H9 (cell line): ENCODE measurements at regions not wholly inside any gene's neighbourhood (a gene's known extent, or its start where the extent isn't known, plus 50 kb on each side); places are given as distances from the start of the nearest gene placed in this dataset.

ENCODE experiments used
- DNase-seq: peaks from one replicate; pipeline ENCODE4 v3.0.0-alpha.2; 2017
- H2AFZ ChIP-seq: one replicate; pipeline ENCODE4 v1.6.1; 2013; ENCODE audit warnings: mild to moderate bottlenecking, low read length, control low read depth, moderate library complexity
- H2AK5ac ChIP-seq: 2 replicates; pipeline ENCODE4 v1.6.1; 2013; ENCODE audit warnings: low read length, control low read depth, mixed read lengths; ENCODE audit not compliant: insufficient read length
- H2BK120ac ChIP-seq: one replicate; pipeline ENCODE4 v1.6.1; 2013; ENCODE audit warnings: low read depth, mild to moderate bottlenecking, low read length, control low read depth, inconsistent platforms; ENCODE audit not compliant: poor library complexity, severe bottlenecking
- H2BK12ac ChIP-seq: 2 replicates; pipeline ENCODE4 v1.6.1; 2013; ENCODE audit warnings: low read length, control low read depth, mixed read lengths, low read depth; ENCODE audit not compliant: insufficient read length
- H2BK15ac ChIP-seq: 2 replicates; pipeline ENCODE4 v1.6.1; 2013; ENCODE audit warnings: low read depth, low read length, control low read depth
- H2BK20ac ChIP-seq: one replicate; pipeline ENCODE4 v1.6.1; 2013; ENCODE audit warnings: low read depth, mild to moderate bottlenecking, low read length, control low read depth, inconsistent platforms; ENCODE audit not compliant: poor library complexity, severe bottlenecking
- H2BK5ac ChIP-seq: 2 replicates; pipeline ENCODE4 v1.6.1; 2013; ENCODE audit warnings: low read length, control low read depth, mixed read lengths; ENCODE audit not compliant: insufficient read length
- H3K14ac ChIP-seq: 2 replicates; pipeline ENCODE4 v1.6.1; 2013; ENCODE audit warnings: low read length, control low read depth; ENCODE audit not compliant: insufficient read depth
- H3K18ac ChIP-seq: 2 replicates; pipeline ENCODE4 v1.6.1; 2013; ENCODE audit warnings: low read depth, mild to moderate bottlenecking, mixed read lengths, low read length, control low read depth; ENCODE audit not compliant: insufficient read length
- H3K23ac ChIP-seq: 2 replicates; pipeline ENCODE4 v1.6.1; 2013; ENCODE audit warnings: low read length, control low read depth, mixed read lengths, low read depth; ENCODE audit not compliant: insufficient read length
- H3K23me2 ChIP-seq: 2 replicates; pipeline ENCODE4 v1.6.1; 2013; ENCODE audit warnings: low read depth, mild to moderate bottlenecking, mixed read lengths, low read length, control low read depth; ENCODE audit not compliant: insufficient read length, poor library complexity, severe bottlenecking
- H3K27ac ChIP-seq: 2 replicates; pipeline ENCODE4 v1.5.1; 2013; ENCODE audit warnings: low read length, control low read depth, mixed read lengths, low read depth; ENCODE audit not compliant: insufficient read length
- H3K27me3 ChIP-seq: 2 replicates; pipeline ENCODE4 v1.6.1; 2013; ENCODE audit warnings: low read length, control low read depth, inconsistent platforms; ENCODE audit not compliant: insufficient read depth
- H3K4ac ChIP-seq: 2 replicates; pipeline ENCODE4 v1.6.1; 2013; ENCODE audit warnings: low read depth, mild to moderate bottlenecking, control low read depth, inconsistent platforms, low read length, moderate library complexity
- H3K4me1 ChIP-seq: 2 replicates; pipeline ENCODE4 v1.6.1; 2013; ENCODE audit warnings: low read length, control low read depth, inconsistent platforms; ENCODE audit not compliant: insufficient read depth
- H3K4me2 ChIP-seq: 2 replicates; pipeline ENCODE4 v1.6.1; 2013; ENCODE audit warnings: low read length, control low read depth, mixed read lengths; ENCODE audit not compliant: insufficient read length, insufficient read depth
- H3K56ac ChIP-seq: 2 replicates; pipeline ENCODE4 v1.6.1; 2013; ENCODE audit warnings: low read depth, mild to moderate bottlenecking, mixed read lengths, low read length, control low read depth; ENCODE audit not compliant: insufficient read length
- H3K79me1 ChIP-seq: 2 replicates; pipeline ENCODE4 v1.6.1; 2013; ENCODE audit warnings: low read depth, mild to moderate bottlenecking, moderate library complexity, low read length, control low read depth, inconsistent platforms; ENCODE audit not compliant: insufficient read depth, poor library complexity, severe bottlenecking
- H3K79me2 ChIP-seq: 2 replicates; pipeline ENCODE4 v1.6.1; 2013; ENCODE audit warnings: low read length, control low read depth, inconsistent platforms; ENCODE audit not compliant: insufficient read depth
- H3K9ac ChIP-seq: 2 replicates; pipeline ENCODE4 v1.6.1; 2013; ENCODE audit warnings: low read length, control low read depth, mixed read lengths; ENCODE audit not compliant: insufficient read length; ENCODE audit errors: extremely low read depth
- H3K9me3 ChIP-seq: one replicate; pipeline ENCODE4 v1.6.1; 2013; ENCODE audit warnings: low read depth, low read length, inconsistent platforms; ENCODE audit not compliant: control insufficient read depth
- H3T11ph ChIP-seq: one replicate; pipeline ENCODE4 v1.6.1; 2013; ENCODE audit warnings: mild to moderate bottlenecking, low read length, control low read depth, inconsistent platforms
- H4K20me1 ChIP-seq: one replicate; pipeline ENCODE4 v1.6.1; 2013; ENCODE audit not compliant: control insufficient read depth, insufficient read length, insufficient read depth
- H4K5ac ChIP-seq: 2 replicates; pipeline ENCODE4 v1.6.1; 2013; ENCODE audit warnings: low read depth, mild to moderate bottlenecking, mixed read lengths, low read length, control low read depth; ENCODE audit not compliant: insufficient read length
- H4K8ac ChIP-seq: replicated peaks from 2 replicates; pipeline ENCODE4 v1.6.1; 2013; ENCODE audit warnings: low read length, control low read depth, mixed read lengths, low read depth; ENCODE audit not compliant: insufficient read length
- H4K91ac ChIP-seq: 2 replicates; pipeline ENCODE4 v1.6.1; 2013; ENCODE audit warnings: low read depth, mild to moderate bottlenecking, moderate library complexity, mixed read lengths, low read length, control low read depth; ENCODE audit not compliant: insufficient read length
- H3K27ac Mint-ChIP-seq, 3 experiments: 2 replicates in 2 of 3; 3 replicates in 1 of 3; pipeline ENCODE4 v1.8.0; 2020 to 2021; ENCODE audit warnings: mixed read lengths in 3 of 3, mild to moderate bottlenecking in 1 of 3, moderate library complexity in 1 of 3
- H3K27me3 Mint-ChIP-seq: 2 replicates; pipeline ENCODE4 v1.8.0; 2021; ENCODE audit warnings: low read depth, mild to moderate bottlenecking, moderate library complexity, mixed read lengths
- H3K36me3 Mint-ChIP-seq, 3 experiments: 2 replicates in 2 of 3; 3 replicates in 1 of 3; pipeline ENCODE4 v1.8.0; 2020 to 2021; ENCODE audit warnings: low read depth in 3 of 3, mixed read lengths in 3 of 3; ENCODE audit not compliant: insufficient read depth in 1 of 3
- H3K4me1 Mint-ChIP-seq, 2 experiments: 2 replicates each; pipeline ENCODE4 v1.8.0; 2020; ENCODE audit warnings: mixed read lengths in 2 of 2
- H3K4me3 Mint-ChIP-seq, 2 experiments: 2 replicates in 1 of 2; 3 replicates in 1 of 2; pipeline ENCODE4 v1.8.0; 2020 to 2021; ENCODE audit warnings: mild to moderate bottlenecking in 2 of 2, mixed read lengths in 2 of 2, moderate library complexity in 1 of 2
- H3K9me3 Mint-ChIP-seq, 2 experiments: 2 replicates in 1 of 2; 3 replicates in 1 of 2; pipeline ENCODE4 v1.8.0; 2020; ENCODE audit warnings: mild to moderate bottlenecking in 2 of 2, mixed read lengths in 2 of 2, moderate library complexity in 1 of 2
- CTCF ChIP-seq: fragments of 200-600 bp; sonication (generic); conservative IDR thresholded peaks from 3 replicates; pipeline ENCODE4 v1.8.0; 2021; ENCODE audit warnings: antibody characterized with exemption, mild to moderate bottlenecking

- Histone ChIP-seq H3K18ac (no peak overlapping the region), H4K20me1 (no peaks in the 10 kb centered on the region), H2BK120ac (no peak overlapping the region), H2BK12ac (no peak overlapping the region), H3K27ac (no peak overlapping the region), H2AK5ac (no peak overlapping the region), H3K56ac (no peak overlapping the region), H3K79me1 (no peaks in the 10 kb centered on the region), H4K8ac (no peak overlapping the region), H3K9ac (no peak overlapping the region), H3K27me3 (no peaks in the 10 kb centered on the region), H3K23ac (no peak overlapping the region), H3T11ph (no peak overlapping the region), H3K4ac (no peak overlapping the region), H3K79me2 (no peaks in the 10 kb centered on the region), H3K4me2 (no peak overlapping the region), H2BK20ac (no peak overlapping the region), H4K5ac (no peak overlapping the region), H2AFZ (no peak overlapping the region), H3K4me1 (peaks cover 6% of the 10 kb centered on the region; the same call in 1 of the 2 replicates), H4K91ac (no peak overlapping the region), H3K9me3 (no peaks in the 10 kb centered on the region), H3K23me2 (no peaks in the 10 kb centered on the region), H2BK15ac (no peak overlapping the region), H2BK5ac (no peak overlapping the region), H3K14ac (no peak overlapping the region)
- DNase-seq = no peak
- Mint-ChIP-seq H3K27me3 (peaks cover 30% of the 10 kb centered on the region), H3K36me3 (no peaks in the 10 kb centered on the region; a peak in 1 of 7 replicates), H3K4me1 (peaks cover 35 to 40% of the 10 kb centered on the region in 2 experiments), H3K27ac (no peak overlapping the region), H3K4me3 (no peak overlapping the region), H3K9me3 (no peaks in the 10 kb centered on the region)
- TF ChIP-seq CTCF = no peak
Measured at GRCh38 chr3:64918989-64919388, 231.2 kb upstream of the ADAMTS9 start.
